Effector CD8-positive, alpha-beta T cell (primary cell): ENCODE measurements at regions not wholly inside any gene's neighbourhood (a gene's known extent, or its start where the extent isn't known, plus 50 kb on each side); places are given as distances from the start of the nearest gene placed in this dataset.
"Not testable (repeated sequence)": the region's sequence is repeated elsewhere in the genome, so short reads cannot be mapped to it uniquely, and the experiment has no call there.

Experiments
- DNase-seq: peaks from one replicate; lab custom pipeline; 2025; lab: John Stamatoyannopoulos, UW

DNA sequence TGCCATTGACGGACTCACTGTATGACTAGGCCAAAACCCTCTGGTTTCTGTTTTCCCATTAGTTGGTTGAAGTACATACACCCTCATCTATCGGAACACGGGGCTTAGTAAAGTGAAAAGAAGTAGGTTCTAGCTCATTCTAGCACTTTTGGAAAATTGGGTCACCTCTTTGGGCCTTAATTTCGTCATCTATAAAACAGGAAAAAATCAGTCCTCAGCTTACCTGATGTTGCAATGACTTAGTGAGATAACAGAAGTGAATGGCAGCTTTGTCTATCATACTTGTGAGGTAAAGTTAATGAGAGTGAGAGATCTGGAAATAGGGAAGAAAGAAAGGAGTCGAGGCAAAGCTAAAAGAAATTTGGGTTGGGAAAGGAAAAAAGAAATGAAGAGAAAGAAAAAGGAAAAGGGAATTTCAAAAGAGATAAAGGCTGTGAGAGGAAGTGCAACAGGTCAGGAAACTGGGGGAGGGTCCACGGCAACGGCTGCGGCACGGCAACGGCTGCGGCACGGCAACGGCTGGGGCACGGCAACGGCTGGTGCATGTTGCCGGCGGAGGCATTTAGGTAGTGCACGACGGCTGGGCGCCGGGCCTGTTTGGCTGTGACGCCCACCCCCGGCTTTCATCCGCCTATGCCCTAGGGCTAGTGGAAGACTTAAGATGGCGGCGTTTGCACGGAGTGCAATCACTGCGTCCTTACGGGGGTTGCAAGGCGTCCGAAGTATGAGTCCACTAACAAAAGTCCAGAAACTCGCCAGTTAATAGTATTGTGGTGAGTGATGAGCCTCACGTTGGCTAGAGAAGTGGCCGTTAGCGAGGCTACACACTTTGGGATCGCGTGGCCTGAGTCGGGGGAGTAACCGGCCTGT lies 91.4 kb upstream of the XIST start:
- peak; percentile 66 for DNase-seq

DNA sequence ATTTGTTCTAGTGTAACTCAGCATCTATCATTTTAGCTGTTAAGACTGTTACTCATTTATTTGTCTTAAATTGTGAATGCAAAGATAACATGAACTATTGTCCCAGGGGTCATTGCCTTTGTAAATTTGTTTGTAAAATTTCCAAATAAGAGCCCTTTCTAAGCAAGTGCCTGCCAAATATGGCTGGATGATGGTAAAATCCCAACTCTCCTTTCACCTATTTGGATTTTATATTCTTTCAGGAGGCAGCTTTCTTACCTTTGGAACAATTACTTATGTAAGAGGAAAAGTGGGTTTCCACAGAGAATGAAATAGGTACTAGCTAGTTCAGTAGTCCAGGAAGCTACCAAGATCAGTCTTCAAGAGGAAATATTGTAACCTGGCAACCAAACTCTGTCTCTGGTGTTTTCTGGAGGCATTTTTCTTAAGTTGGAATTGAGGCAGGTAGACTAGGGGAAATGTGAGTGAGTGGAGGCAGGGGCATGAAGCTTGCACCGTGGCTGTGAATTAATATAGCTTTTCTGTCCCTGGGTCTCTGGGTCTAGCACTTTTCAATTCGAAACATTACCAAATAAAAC lies 88.5 kb upstream of the XIST start:
- no peak for DNase-seq

- DNase-seq, result not testable (repeated sequence)
Observed at GRCh38 chrX:73937843-73938242, 85.3 kb upstream of the XIST start.

GRCh38 chrX:73932522-73932921 lies 80.0 kb upstream of the XIST start:
- no peak for DNase-seq

DNA sequence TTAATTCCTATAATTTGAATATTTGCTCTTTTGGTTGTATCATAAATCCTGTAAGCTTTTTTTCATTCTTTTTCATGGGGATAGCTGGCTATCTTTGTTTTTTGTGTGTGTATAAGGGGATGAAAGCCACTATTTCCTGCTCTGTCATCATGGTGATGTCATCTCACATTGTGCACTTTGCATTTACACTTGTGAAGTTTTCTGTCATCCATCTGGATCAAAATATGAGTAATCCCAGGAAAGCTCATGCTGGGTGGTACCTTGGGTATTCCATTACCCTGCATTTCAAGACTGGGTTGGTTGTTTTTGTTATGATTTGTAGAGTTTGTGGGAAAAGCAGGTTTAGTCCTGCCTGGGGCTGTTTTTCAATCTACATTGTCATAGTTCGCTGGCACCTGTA lies 77.8 kb upstream of the XIST start:
- DNase-seq, result no peak

DNA sequence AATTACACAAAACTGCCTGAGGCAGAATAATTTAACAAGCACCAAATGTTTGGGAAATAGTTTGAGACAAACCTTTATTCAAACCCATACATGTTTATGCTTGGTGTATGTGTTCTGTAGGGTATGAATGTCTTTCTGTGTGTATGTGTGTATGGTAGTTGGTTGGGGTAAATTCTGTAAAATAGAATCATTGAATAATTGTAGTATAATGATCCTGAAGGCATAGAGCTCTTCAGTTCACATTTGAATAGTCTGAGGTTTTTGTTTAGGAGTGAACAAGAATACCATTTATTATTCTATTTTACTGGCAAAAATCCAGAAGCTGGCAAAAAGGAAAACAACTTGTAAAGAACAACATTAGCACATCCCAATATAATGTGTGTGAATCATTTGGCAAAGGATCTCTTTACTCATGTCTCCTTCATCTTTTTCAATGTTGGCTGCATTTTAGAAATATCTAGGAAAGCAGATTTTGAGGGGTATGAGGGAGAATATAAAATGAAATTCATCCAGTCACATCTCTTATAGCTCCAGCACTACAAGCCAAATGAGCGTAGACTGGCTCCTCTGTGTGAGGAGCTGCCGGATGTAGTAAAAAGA lies 70.4 kb upstream of the XIST start:
- no peak for DNase-seq

GRCh38 chrX:73916931-73917667 lies 64.6 kb upstream of the XIST start:
- no peak for DNase-seq

- no peak for DNase-seq
Observed at GRCh38 chrX:73916489-73916888, 64.0 kb upstream of the XIST start.

DNA sequence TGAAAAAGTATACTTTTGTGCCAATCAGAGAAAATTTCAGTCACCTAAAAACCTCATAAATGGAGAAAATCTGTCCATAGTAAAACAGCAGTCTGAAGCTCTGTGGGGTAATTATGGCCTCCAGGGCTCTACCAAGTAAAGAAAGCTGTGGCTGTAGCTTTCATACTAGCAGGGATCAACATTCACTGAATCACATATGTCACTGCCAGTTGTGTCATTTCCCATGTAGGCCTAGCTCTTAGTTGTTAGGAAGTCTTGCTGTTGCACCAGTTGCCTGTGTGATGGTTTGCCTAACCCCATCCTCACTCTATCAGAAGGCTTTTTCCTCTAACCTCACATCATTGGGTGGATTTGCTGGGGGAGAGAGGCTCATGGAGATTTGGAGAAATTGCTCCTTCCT lies 62.3 kb upstream of the XIST start:
- not testable (repeated sequence) for DNase-seq

DNA sequence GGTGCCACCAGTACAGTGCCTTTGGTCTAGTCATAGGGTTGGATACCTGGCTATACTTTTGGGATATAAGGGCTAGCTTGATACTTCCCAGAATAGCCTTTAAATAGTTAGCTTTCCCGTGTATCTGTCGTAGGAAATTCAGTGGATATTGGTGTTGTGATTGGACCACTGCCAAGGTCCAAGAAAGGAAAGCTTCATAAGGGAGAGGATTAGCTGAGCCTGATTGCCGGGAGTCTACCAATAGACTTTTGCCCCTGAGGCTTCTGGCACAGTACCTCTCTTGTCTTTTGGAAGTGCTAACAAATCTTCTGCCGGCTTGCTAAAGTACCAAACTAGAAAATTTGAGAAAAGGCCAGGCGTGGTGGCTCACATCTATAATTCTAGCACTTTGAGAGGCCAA lies 61.1 kb upstream of the XIST start:
- DNase-seq, result no peak

- DNase-seq, result not testable (repeated sequence)
Observed at GRCh38 chrX:73911946-73912345, 59.4 kb upstream of the XIST start.

GRCh38 chrX:73905749-73906374 lies 53.3 kb upstream of the XIST start:
- DNase-seq, result not testable (repeated sequence)

GRCh38 chrX:73903941-73904340 lies 51.4 kb upstream of the XIST start:
- no peak for DNase-seq
